CD14-positive monocyte (primary cell): ENCODE measurements at regions not wholly inside any gene's neighbourhood (a gene's known extent, or its start where the extent isn't known, plus 50 kb on each side); places are given as distances from the start of the nearest gene placed in this dataset.
"Not testable (repeated sequence)": the region's sequence is repeated elsewhere in the genome, so short reads cannot be mapped to it uniquely, and the experiment has no call there.

Experiments
- DNase-seq, 3 donors: peaks; one replicate each; pipeline ENCODE4 v3.0.0-alpha.2; 2011 to 2022
- H2AFZ ChIP-seq: 2 replicates; pipeline ENCODE4 v1.6.0; 2012; ENCODE audit warnings: mild to moderate bottlenecking, low read depth, low read length, inconsistent platforms; ENCODE audit not compliant: insufficient read depth, poor library complexity, severe bottlenecking
- H3K27ac ChIP-seq, 2 donors: 1 replicate in 1 of 2; 2 replicates in 1 of 2; pipeline ENCODE4 v1.5.1; 2012 to 2013; ENCODE audit warnings: low read length in 2 of 2, control low read depth in 1 of 2, inconsistent platforms in 1 of 2, low read depth in 1 of 2, mild to moderate bottlenecking in 1 of 2
- H3K27me3 ChIP-seq, 2 donors: one replicate each; pipeline versions ENCODE4 v1.6.0 to v1.6.1; 2011 to 2013; ENCODE audit warnings: low read length in 2 of 2; ENCODE audit not compliant: control insufficient read depth in 2 of 2, insufficient read depth in 2 of 2
- H3K36me3 ChIP-seq, 2 donors: replicated peaks in 1 of 2; 1 replicate in 1 of 2; 2 replicates in 1 of 2; pipeline versions ENCODE4 v1.5.1 to v1.6.1; 2012 to 2013; ENCODE audit warnings: low read length in 2 of 2, control low read depth in 1 of 2, inconsistent platforms in 1 of 2, mild to moderate bottlenecking in 1 of 2; ENCODE audit not compliant: insufficient read depth in 2 of 2, control insufficient read depth in 1 of 2
- H3K4me1 ChIP-seq, 2 donors: 1 replicate in 1 of 2; 2 replicates in 1 of 2; pipeline versions ENCODE4 v1.5.1 to v1.6.1; 2012 to 2013; ENCODE audit warnings: low read length in 2 of 2, control low read depth in 1 of 2, inconsistent platforms in 1 of 2, mild to moderate bottlenecking in 1 of 2, moderate library complexity in 1 of 2; ENCODE audit not compliant: insufficient read depth in 2 of 2, control insufficient read depth in 1 of 2
- H3K4me2 ChIP-seq: replicated peaks from 2 replicates; pipeline ENCODE3; 2012; ENCODE audit warnings: low read length, moderate library complexity, mild to moderate bottlenecking; ENCODE audit not compliant: poor library complexity, severe bottlenecking; ENCODE audit errors: extremely low read depth
- H3K4me3 ChIP-seq, 3 experiments: fragments of 200-600 bp in 1 of 3; sonication (generic) in 1 of 3; replicated peaks in 1 of 3; 1 replicate in 2 of 3; 2 replicates in 1 of 3; pipeline ENCODE4 v1.5.1; 2011 to 2013; ENCODE audit warnings: low read length in 3 of 3, mild to moderate bottlenecking in 3 of 3, control low read depth in 2 of 3, low read depth in 2 of 3, inconsistent platforms in 1 of 3, moderate library complexity in 1 of 3
- H3K79me2 ChIP-seq: 2 replicates; pipeline ENCODE4 v1.6.0; 2012; ENCODE audit warnings: mild to moderate bottlenecking, control low read depth, inconsistent platforms, low read length, moderate library complexity; ENCODE audit not compliant: insufficient read depth
- H3K9ac ChIP-seq: 2 replicates; pipeline ENCODE4 v1.6.0; 2017; ENCODE audit warnings: low read length, mild to moderate bottlenecking; ENCODE audit not compliant: insufficient read depth, poor library complexity, severe bottlenecking
- H3K9me3 ChIP-seq, 2 donors: replicated peaks in 1 of 2; 1 replicate in 1 of 2; 2 replicates in 1 of 2; pipeline versions ENCODE4 v1.5.1 to v1.6.1; 2012 to 2013; ENCODE audit warnings: low read length in 2 of 2, control low read depth in 1 of 2; ENCODE audit not compliant: control insufficient read depth in 1 of 2, insufficient read depth in 1 of 2
- H4K20me1 ChIP-seq: 2 replicates; pipeline ENCODE4 v1.6.0; 2012; ENCODE audit warnings: mild to moderate bottlenecking, low read length, control low read depth, moderate library complexity; ENCODE audit not compliant: insufficient read depth
- H3K27ac Mint-ChIP-seq, 7 donors: one replicate each; pipeline ENCODE4 v1.8.0; 2020; ENCODE audit warnings: mild to moderate bottlenecking in 7 of 7, mixed read lengths in 7 of 7, moderate library complexity in 6 of 7, inconsistent platforms in 2 of 7
- H3K27me3 Mint-ChIP-seq, 3 donors: one replicate each; pipeline ENCODE4 v1.8.0; 2021 to 2022; ENCODE audit warnings: low read depth in 3 of 3, mild to moderate bottlenecking in 3 of 3, mixed read lengths in 3 of 3, moderate library complexity in 3 of 3, inconsistent platforms in 1 of 3
- H3K36me3 Mint-ChIP-seq, 2 donors: one replicate each; pipeline ENCODE4 v1.8.0; 2020; ENCODE audit warnings: mixed read lengths in 2 of 2, inconsistent platforms in 1 of 2, mild to moderate bottlenecking in 1 of 2
- H3K4me1 Mint-ChIP-seq: one replicate; pipeline ENCODE4 v1.8.0; 2020; ENCODE audit warnings: mild to moderate bottlenecking, mixed read lengths
- H3K4me3 Mint-ChIP-seq, 2 donors: one replicate each; pipeline ENCODE4 v1.8.0; 2020; ENCODE audit warnings: mild to moderate bottlenecking in 2 of 2, mixed read lengths in 2 of 2, moderate library complexity in 1 of 2
- H3K9me3 Mint-ChIP-seq, 7 donors: one replicate each; pipeline ENCODE4 v1.8.0; 2020 to 2022; ENCODE audit warnings: mixed read lengths in 7 of 7, mild to moderate bottlenecking in 6 of 7, moderate library complexity in 6 of 7, inconsistent platforms in 2 of 7
- CTCF ChIP-seq: fragments of 200-600 bp; IDR thresholded peaks from one replicate; pipeline ENCODE4 v1.8.0; 2022; ENCODE audit warnings: antibody characterized with exemption, mild to moderate bottlenecking
- WGBS: methylation state at CpG from one replicate; pipeline ENCODE4 v1.1.5; 2013; ENCODE audit warnings: missing lambda C conversion rate; ENCODE audit not compliant: insufficient coverage; 5-methylcytosine and 5-hydroxymethylcytosine counted together
- intact Hi-C, 2 donors: fragments of 100-400 bp; cut with micrococcal nuclease; formaldehyde crosslinking; loops; one replicate each; pipeline versions ENCODE4 v1.15.0 to v1.15.1; 2023

- Histone ChIP-seq H3K36me3 (no peaks in the 10 kb centered on the region), H3K27ac (no peak overlapping the region), H3K9me3 (no peaks in the 10 kb centered on the region), H3K4me3 (no peak overlapping the region), H3K9ac (no peak overlapping the region), H3K79me2 (no peaks in the 10 kb centered on the region), H4K20me1 (no peaks in the 10 kb centered on the region), H2AFZ (no peak overlapping the region), H3K4me2 (no peak overlapping the region), H3K27me3 (no peaks in the 10 kb centered on the region), H3K4me1 (no peaks in the 10 kb centered on the region)
- no peak for DNase-seq
- TF ChIP-seq CTCF, result no peak
- H3K9me3 Mint-ChIP-seq, result peaks cover 0 to 2% (median 0%) of the 10 kb centered on the region in 7 donors
- no peak overlapping the region for H3K27ac Mint-ChIP-seq
- H3K4me3 Mint-ChIP-seq, result no peak overlapping the region
- H3K4me1 Mint-ChIP-seq, result no peaks in the 10 kb centered on the region
- intact Hi-C loops, result no loop called here
- H3K27me3 Mint-ChIP-seq, result peaks cover 0 to 2% (median 0%) of the 10 kb centered on the region in 3 donors
- WGBS, result no CpG with 5 or more reads among the region's 7 CpGs
- no peaks in the 10 kb centered on the region for H3K36me3 Mint-ChIP-seq
Observed at GRCh38 chr5:84986688-84987087, 602.0 kb upstream of the EDIL3 start.

GRCh38 chr5:85000671-85001070 is 616.0 kb upstream of the EDIL3 start:
- Histone ChIP-seq H3K4me1 (no peaks in the 10 kb centered on the region), H3K4me2 (no peak overlapping the region), H3K4me3 (no peak overlapping the region), H3K27me3 (no peaks in the 10 kb centered on the region), H3K27ac (no peak overlapping the region), H4K20me1 (no peaks in the 10 kb centered on the region), H3K9me3 (peaks cover 0 to 5% of the 10 kb centered on the region in 2 donors), H3K9ac (no peak overlapping the region), H3K36me3 (no peaks in the 10 kb centered on the region), H2AFZ (no peak overlapping the region), H3K79me2 (no peaks in the 10 kb centered on the region)
- H3K36me3 Mint-ChIP-seq, result no peaks in the 10 kb centered on the region
- H3K4me3 Mint-ChIP-seq, result no peak overlapping the region
- no peak overlapping the region for H3K27ac Mint-ChIP-seq
- TF ChIP-seq CTCF, result no peak
- no peaks in the 10 kb centered on the region for H3K27me3 Mint-ChIP-seq
- DNase-seq, result no peak
- H3K4me1 Mint-ChIP-seq, result no peaks in the 10 kb centered on the region
- intact Hi-C loops, result no loop called here
- peaks cover 0 to 8% (median 4%) of the 10 kb centered on the region in 7 donors for H3K9me3 Mint-ChIP-seq

DNA sequence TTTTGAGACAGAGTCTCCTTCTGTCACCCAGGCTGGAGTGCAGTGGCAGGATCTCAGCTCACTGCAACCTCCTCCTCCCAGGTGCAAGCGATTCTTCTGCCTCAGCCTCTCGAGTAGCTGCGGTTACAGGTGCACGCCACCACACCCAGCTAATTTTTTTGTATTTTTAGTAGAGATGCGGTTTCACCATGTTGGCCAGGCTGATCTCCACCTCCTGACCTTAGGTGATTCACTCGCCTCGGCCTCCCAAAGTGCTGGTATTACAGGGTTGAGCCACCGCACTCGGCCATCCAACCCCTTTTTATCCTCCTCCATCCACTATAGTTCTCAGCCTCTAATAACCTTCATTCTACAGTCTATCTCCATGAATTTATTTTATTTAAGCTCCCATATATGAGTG is 617.3 kb upstream of the EDIL3 start:
- H3K9ac ChIP-seq, H3K4me3 ChIP-seq, H4K20me1 ChIP-seq, H3K4me1 ChIP-seq, H3K27ac Mint-ChIP-seq, H3K4me2 ChIP-seq, intact Hi-C loops, DNase-seq, H3K27ac ChIP-seq, H2AFZ ChIP-seq, H3K36me3 ChIP-seq, H3K36me3 Mint-ChIP-seq, H3K9me3 ChIP-seq, H3K27me3 ChIP-seq, H3K4me3 Mint-ChIP-seq, H3K27me3 Mint-ChIP-seq, H3K79me2 ChIP-seq, H3K4me1 Mint-ChIP-seq: not testable (repeated sequence)
- H3K9me3 Mint-ChIP-seq, result peaks cover 2 to 14% (median 4%) of the 10 kb centered on the region in 7 donors
- 84% methylated on average over 7 of the region's 9 CpGs for WGBS
